ENCODE measurements at regions not wholly inside any gene's neighbourhood (a gene's known extent, or its start where the extent isn't known, plus 50 kb on each side); places are given as distances from the start of the nearest gene placed in this dataset.

- Mint-ChIP-seq H3K27ac (no peak overlapping the region), H3K4me1 (ENCODE audit: unreplicated experiment) (peaks cover 5% of the 10 kb centered on the region)
Observed at GRCh38 chr16:82454152-82454551, 172.6 kb upstream of the CDH13 start.

GRCh38 chr16:82452004-82452756 lies 174.6 kb upstream of the CDH13 start:
- no peak for DNase-seq (ENCODE audit: extremely low spot score, unreplicated experiment)
- TF ChIP-seq CTCF (conservative IDR thresholded peaks at IDR 0.05) = no peak
- Mint-ChIP-seq H3K9me3 (no peaks in the 10 kb centered on the region), H3K27me3 (peaks cover 23% of the 10 kb centered on the region), H3K36me3 (no peaks in the 10 kb centered on the region), H3K4me1 (ENCODE audit: unreplicated experiment) (peaks cover 5% of the 10 kb centered on the region), H3K4me3 (no peak overlapping the region), H3K27ac (no peak overlapping the region)

More at GRCh38 chr16:82454152-82454551, 172.6 kb upstream of the CDH13 start:
- Mint-ChIP-seq H3K27me3 (peaks cover 23% of the 10 kb centered on the region), H3K36me3 (no peaks in the 10 kb centered on the region), H3K4me3 (no peak overlapping the region), H3K9me3 (no peaks in the 10 kb centered on the region)
- DNase-seq (ENCODE audit: extremely low spot score, unreplicated experiment) = no peak
- no peak for TF ChIP-seq CTCF (conservative IDR thresholded peaks at IDR 0.05)

- Mint-ChIP-seq H3K9me3 (no peaks in the 10 kb centered on the region), H3K4me3 (no peak overlapping the region), H3K27ac (no peak overlapping the region), H3K4me1 (ENCODE audit: unreplicated experiment) (peaks cover under 1% of the 10 kb centered on the region), H3K36me3 (no peaks in the 10 kb centered on the region), H3K27me3 (peaks cover 19% of the 10 kb centered on the region)
- TF ChIP-seq CTCF (conservative IDR thresholded peaks at IDR 0.05) = no peak
- no peak for DNase-seq (ENCODE audit: extremely low spot score, unreplicated experiment)
Observed at GRCh38 chr16:82451449-82451848, 175.3 kb upstream of the CDH13 start.

DNA sequence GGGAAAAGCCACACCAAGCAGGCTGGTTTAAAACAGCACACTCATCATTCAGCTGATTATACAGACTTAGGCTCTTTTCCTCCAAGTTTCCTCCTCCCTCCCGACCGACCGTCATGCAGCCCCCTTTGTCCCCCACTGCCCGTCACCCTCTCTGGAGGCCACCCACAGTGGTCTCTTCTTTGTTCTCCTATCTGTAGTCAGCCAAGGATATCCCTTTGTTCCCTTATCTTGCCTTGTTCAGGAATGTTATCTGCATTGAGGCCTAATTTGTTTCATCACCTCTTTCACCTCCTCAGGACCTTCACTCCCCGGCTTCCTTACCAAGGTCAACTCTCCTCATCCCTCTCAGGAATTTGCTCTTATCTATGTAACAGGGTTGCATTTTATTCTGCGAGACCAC lies 186.4 kb upstream of the CDH13 start:
- no peaks in the 10 kb centered on the region for H3K4me1 Mint-ChIP-seq (ENCODE audit: unreplicated experiment)
- no peaks in the 10 kb centered on the region for H3K36me3 Mint-ChIP-seq
- no peaks in the 10 kb centered on the region for H3K9me3 Mint-ChIP-seq
- no peak overlapping the region for H3K4me3 Mint-ChIP-seq
- no peak overlapping the region for H3K27ac Mint-ChIP-seq
- DNase-seq (ENCODE audit: extremely low spot score, unreplicated experiment) = no peak
- TF ChIP-seq CTCF (conservative IDR thresholded peaks at IDR 0.05) = no peak
- peaks cover 30% of the 10 kb centered on the region for H3K27me3 Mint-ChIP-seq

DNA sequence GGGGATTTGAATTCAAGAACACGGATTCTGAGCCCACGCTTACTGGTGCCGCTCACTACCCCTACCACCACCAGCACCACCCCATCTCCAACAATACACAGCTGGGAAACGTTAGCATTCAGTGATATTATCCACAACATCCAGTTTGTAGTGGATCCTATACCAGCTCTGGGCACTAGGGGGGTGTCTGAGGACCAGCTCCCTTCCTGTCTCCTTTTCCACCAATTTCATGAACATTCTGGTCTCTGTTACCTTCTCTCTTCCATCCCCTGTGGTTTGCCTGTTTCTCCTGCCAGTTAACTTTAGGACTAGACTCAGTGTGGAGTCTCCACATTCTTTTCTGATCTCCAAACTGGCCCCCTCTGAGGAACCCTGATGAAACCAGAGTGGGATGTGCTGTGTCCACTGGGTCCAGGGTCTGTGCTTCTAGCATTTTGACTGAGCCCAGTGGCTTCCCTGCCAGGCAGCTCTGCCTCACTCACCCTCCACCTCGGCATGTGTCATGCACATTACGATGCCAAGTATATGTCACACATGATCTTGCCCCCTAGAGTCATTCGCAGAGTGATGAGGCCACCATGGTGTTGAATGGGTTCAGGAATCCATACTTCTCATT lies 187.0 kb upstream of the CDH13 start:
- H3K4me1 Mint-ChIP-seq (ENCODE audit: unreplicated experiment) = no peaks in the 10 kb centered on the region
- peak; percentile 65 for TF ChIP-seq CTCF (conservative IDR thresholded peaks at IDR 0.05)
- no peaks in the 10 kb centered on the region for H3K9me3 Mint-ChIP-seq
- H3K4me3 Mint-ChIP-seq = no peak overlapping the region
- no peak overlapping the region for H3K27ac Mint-ChIP-seq
- DNase-seq (ENCODE audit: extremely low spot score, unreplicated experiment) = no peak
- no peaks in the 10 kb centered on the region for H3K36me3 Mint-ChIP-seq
- H3K27me3 Mint-ChIP-seq = peaks cover 32% of the 10 kb centered on the region

All from type B pancreatic cell (in vitro differentiated cells).